ENCODE measurements at regions not wholly inside any gene's neighbourhood (a gene's known extent, or its start where the extent isn't known, plus 50 kb on each side); places are given as distances from the start of the nearest gene placed in this dataset.

DNA sequence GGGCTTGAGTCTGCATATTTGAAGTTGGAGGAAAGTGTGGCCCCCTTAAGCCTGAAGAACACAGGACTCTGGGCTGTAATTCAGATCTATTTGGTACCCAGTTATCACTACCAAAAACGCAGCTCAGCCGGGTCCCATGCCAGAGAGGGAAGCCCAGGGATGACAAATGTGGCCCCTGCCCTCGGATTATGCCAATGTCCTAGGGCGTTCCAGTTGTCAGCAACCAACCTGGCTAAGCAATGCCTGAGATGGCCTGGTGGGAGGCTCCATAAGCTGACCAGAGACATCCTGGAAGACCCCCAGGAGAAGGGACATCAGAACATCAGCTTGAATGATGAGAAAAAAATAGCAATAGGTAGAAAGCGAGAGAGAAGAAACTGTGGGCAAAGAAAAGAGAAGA is 79.6 kb upstream of the UQCRFS1 start:
- DNase-seq (ENCODE audit: low read depth in 3 of 3), result no peak

DNA sequence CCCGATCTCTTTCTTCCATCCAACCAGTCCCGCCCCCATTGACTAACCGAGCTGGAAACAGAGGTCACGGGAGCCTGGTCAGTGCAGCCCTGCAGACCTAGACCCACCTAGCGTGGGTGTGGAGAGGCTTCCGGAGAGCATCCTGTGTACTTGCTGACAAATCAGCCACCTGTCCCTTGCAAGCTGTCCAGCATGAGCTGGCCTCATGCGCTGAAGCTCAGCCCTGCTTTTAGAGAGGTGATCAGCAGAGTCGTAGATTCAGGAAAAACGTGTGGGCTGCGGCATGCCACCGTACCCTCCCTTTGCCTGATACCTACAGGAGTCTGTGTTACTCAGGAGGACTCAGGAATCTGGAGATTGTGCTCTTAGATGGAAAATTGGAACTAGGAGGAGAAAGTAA is 80.3 kb upstream of the UQCRFS1 start:
- no peak for DNase-seq (ENCODE audit: low read depth in 3 of 3)

DNA sequence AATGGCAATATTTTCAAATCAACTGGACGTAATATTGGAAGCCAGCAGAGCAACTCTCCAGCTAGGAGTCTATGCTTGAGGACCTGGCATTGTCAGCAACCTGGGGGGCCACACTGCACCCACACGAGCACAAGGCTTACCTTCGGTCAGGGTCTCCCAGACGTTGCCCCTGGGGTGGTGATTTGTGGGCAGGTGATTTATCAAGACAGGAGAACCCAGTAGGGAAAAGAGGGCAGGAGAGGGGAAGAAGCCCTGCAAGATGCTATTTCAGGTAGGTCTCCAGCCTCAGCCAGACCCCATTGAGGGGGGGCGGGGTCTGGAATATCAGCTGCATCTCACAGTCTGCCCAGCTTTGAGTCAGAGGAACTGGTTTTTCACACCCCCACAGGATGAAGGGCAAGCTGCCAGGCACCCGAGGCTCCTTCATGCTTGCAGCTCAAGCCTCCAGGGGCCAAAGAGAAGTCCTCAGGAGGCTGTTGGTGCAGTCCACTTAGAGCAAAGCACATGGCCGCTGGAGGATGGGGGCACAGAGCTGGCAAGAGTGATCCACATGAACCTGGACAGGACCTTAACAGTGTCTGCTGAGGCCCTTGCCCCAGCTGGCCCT is 80.9 kb upstream of the UQCRFS1 start:
- no peak for DNase-seq (ENCODE audit: low read depth in 3 of 3)

DNA sequence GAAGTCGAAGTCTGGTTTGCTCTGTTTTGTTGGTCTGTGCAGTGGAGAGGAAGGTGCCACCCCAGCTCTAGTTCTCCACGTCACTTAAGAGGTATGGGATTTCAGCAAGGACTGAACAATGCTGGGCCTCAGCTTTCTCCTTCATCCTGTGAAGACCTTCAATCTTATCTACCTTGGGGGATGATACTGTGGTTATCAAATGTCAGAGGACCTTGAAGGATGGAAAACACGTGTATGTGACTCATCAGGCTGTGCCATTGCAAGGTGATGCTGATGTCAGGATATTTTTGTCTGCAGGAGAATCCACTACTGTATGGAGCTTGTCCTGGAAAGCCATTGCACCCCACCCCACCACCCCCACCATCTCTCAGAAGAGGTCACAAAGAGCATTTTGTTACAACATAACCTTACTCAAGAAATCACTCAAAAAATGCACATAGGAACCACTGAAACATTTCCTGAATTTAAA is 81.4 kb upstream of the UQCRFS1 start:
- no peak for DNase-seq (ENCODE audit: low read depth in 3 of 3)

DNA sequence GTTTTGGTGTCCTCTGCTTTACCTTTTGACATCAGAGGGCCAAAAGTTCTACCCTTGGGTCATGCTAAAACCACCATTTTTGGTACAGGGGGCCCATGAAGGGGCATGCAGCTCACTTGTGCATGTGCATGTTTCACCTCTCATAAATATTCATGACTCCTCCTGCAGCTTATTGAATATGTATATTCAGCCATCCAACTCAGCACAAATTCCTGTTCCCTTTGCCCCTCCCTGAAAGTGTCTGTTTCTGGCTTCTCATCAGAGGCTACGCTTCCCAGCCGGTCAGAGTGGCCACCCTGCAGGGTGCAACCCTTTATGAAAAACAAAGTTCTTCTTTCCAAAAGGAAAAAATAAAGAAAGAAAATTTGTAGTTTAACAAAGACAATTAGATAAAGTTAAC is 82.3 kb upstream of the UQCRFS1 start:
- no peak for DNase-seq (ENCODE audit: low read depth in 3 of 3)

DNA sequence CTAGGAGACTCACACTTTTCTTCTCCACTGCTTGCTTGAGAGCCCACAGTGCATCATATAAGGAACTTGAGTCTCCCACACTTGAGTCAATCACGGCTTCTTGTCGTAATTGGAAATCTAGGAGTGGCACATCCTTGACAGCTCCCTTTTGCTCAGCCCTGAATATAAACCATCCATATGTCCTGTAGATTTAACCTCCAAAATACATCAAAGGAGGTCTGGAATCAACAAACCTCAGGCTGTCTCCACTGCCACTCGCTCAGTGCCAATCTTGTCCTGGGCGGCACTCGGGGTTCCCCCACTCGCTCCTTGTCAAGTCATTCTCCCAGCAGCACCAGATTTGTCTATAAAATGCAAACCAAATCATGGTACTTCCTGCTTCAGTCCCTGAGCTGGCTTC is 84.4 kb upstream of the UQCRFS1 start:
- no peak for DNase-seq (ENCODE audit: low read depth in 3 of 3)

DNA sequence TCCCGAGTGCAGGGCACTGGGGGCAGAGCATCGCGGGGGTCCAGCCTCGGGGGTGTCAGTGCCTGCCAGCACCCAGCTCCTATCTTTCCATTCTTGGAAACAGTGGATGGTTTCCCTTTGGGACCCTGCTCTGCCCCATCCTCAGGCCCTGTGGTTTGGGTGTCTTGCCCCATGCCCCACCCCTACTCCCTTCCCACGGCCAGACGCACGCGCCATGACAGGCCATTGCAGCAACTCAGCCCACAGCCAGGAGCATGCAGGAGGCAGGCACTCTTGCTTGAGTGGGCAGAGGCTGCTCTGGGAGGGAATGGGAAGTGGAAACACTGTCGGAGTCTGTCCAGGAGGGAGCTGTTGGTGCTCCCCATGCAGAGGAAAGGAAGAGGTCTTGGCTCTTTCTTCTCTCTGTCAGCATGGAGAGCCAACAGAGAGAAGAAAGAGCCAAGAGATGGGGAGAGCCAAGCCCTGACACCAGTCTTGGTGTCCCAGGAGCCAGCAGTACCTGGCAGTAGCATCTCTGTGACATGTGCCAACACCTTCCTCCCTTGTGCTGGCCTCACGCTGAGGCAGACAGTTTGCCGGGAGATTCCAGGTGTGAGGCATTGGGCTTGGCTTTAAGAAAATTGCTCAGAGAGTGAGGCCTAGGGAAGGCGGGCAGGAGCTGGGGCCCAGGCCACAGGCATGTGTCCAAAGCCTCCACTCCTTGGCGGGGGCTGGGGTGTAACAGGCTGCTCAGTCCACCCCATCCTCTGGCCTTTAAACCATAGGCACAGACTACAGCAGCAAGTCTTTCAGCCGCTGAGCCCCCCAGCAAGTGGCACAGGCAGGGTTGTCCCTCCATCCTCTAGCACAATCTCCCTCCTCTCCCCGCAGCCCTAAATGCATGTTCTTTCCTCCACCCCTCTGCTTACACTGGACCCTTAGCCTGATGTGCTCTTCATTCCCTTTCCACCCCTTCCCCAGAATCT is 86.7 kb upstream of the UQCRFS1 start:
- DNase-seq (ENCODE audit: low read depth in 3 of 3), result no peak

DNA sequence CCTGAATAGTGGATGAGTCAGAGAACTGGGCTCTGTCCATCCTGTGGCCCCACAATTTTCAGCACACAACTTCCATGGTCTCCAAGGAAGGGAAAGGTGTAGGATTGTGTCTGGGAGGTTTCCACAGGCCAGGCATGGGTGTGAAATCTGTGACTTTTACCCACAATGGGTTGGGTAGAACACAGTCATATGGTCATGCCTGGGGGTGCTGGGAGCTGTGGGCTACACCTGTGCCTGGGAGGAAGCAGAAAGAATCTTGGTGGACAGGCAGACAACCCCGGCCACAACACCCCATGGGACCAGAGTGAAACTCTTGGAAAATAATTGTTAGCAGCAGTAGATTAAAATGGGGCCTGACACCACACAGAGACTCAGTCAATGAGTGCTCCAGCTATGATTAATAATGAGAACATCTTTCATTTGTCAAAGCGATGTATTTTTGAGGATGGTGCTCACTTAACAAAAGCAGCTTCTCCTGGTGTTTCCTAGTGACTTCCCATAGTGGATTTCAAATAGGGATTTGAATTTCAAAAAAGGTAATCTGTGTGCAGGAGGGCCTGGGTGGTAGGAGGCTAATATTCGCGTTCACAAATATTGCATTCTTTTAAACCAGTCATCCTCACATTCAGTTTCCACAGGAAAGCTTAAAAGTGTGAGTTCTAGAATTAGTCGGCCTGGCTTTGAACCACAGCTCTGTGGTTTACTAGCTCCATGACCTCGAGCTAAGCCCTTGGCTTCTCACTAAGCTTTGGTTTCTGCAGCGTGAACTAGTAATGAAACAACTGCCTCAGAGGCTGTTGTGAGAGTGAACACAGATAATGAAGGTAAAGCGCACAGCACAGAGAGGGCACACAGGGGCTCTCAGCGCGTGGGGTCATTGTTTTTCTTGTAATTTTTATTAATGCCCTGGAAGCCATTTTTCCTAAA is 89.3 kb upstream of the UQCRFS1 start:
- DNase-seq (ENCODE audit: low read depth in 3 of 3), result no peak

DNA sequence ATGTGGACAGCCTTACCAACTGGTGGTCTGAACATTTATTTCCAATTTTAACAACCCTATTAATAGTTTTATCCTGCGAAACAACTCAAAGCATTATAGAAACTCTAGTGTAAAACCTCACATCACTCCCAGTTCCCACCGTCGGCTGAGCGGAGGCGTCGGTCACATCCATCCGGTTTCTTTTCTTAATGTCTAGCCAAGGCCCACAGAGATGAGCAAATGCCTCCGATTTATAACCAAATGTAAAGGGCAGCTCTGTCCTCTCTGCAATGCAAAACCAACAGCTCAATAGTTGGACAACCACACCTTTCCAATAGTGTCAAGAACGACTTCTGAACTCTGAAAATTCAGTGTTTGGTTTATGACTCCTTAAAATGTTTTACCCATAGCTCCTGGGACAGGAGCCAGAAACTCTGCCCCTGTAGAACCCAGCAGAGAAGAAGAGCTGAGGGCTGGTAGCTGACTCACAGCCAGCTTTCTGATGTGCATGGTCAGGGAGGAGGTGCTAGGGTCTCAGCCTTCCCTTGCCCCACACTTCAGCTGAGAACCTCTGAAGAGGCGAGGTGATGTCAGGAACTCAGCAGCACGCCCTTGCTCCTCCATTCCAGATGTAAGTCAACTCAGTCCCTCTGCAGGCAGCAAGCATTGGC is 90.2 kb upstream of the UQCRFS1 start:
- DNase-seq (ENCODE audit: low read depth in 3 of 3), result no peak

DNA sequence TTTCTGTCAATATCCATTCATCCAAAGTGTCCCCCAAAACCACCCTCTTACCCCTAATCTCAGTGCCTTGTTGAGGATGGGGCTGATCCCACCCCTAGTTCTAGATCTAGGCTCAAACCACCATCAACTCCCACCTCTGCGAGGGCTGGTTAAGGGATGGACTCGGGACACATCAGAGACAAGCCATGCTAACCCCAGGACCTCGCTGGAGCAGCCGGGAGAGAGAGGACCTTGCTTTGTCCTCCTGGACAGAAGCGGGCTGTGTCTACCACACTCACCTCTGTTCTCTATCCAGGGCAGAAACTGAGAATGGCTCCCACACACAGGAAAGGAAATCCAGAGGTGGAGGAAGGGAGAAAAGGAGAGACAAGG is 90.8 kb upstream of the UQCRFS1 start:
- DNase-seq (ENCODE audit: low read depth in 3 of 3), result no peak

DNA sequence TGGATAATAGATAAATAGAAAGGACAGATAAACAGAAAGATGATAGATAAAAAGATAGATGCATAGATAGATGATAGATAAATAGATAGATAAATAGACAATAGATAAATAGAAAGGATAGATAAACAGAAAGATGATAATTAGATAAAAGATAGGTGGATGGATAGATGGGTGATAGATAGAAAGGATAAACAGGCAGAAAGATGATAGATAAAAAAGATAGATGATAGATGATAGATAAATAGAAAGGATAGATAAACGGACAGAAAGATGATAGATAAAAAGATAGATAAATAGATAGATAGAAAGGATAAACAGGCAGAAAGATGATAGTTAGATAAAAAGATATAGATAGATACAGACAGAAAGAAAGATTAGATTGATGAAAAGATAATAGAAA is 92.3 kb upstream of the UQCRFS1 start:
- no peak for DNase-seq (ENCODE audit: low read depth in 3 of 3)

DNA sequence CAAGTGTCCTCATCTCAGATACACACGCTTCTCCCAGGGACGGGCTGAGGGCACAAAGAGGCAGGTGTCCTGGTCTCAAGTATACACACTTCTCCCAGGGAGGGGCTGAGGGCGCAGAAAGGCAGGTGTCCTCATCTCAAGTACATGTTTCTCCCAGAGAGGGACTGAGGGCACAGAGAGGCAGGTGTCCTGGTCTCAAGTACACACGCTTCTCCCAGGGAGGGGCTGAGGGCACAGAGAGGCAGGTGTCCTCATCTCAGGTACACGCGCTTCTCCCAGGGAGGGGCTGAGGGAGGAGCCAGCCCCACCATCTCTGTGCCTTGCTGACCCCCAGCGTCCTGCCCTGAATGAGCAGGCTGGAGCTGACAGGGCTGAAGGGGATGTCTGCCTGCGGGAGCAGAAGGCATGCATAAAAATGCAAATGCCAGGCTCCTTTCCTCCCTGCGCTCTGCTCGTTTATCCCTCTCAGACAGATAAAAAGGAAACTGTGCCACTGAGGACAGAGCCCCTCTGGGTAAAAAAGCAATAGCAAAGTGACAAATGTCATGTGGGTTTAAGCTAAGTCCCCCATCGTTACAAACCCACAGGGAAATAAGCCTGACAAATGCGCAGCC is 96.1 kb upstream of the UQCRFS1 start:
- no peak for DNase-seq (ENCODE audit: low read depth in 3 of 3)

DNA sequence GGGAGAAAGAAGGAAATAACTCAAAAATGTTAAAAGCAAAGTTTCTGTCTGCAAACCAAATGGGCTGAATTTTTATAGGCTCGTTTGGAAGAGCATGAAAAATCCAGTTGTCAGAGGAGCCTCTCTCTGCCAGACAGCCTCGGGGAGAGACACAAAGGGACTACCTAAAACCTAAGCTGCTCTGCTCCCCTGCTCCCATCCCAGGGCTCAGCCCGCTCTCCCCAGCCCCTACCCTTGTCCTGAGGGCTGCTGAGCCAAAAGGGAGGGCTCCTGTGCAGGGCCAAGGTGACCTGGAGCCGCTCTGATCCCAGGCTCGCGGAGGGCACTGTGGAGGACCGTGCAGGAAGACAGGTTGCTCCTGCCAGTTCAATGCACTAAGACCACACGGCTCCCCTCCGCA is 96.7 kb upstream of the UQCRFS1 start:
- DNase-seq (ENCODE audit: low read depth in 3 of 3), result no peak

DNA sequence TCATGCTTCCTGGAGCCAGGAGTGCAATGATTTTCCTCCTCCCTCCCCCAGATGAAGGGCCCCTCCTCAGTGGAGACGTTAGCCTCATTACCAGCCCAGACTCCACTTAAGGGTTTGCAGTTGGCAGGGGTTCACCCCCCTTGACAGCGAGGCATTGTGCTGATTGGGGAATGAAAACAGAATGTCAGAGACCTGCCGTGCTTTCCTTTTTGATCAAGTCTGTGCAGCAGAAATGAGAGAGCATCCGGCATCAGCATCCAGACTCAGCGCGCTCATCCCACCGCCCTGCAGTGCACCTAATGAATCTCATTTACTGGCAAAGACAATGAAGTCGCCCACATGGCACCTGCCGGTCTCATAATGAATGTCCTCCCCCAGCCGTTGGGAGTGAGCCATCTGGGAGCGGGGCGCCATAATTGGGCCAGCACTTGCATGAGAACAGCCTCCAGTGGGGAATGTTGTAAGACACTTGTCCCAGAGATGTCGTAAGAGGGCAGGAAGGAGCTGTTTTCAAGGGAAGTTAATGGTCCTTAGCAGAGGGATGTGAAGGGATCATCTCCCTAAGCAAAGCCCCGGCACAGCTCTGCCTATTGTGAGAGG is 98.3 kb upstream of the UQCRFS1 start:
- no peak for DNase-seq (ENCODE audit: low read depth in 3 of 3)

DNA sequence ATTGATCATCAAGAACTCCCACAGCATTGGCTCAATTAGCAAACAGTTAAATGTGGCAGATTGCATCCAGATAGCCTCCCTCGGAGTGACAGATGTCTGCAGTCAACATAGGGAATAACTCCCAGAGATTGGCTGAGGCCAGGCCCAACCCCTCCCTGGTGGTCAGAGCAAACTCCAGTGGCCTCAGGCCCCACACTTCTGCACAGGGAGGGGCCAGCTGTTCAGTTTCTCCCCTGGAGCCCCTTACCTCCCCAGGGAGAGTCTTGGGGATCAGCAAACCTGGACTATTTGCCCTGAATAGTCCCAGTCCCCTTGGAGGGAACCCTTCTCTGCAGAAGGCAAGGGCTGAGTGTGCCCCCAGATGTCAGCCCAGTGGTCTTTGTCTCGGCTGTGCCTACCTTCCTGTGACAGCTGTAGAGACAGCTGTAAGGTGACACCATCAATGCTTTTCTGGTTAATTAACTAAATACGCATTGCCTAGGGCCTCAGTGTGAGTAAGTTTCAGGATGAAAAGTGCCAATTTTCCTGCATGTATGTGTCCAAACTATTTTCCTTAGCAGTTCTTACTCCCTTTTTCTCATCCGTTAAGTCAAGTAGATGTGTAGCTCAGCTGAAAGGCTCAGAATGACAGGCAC is 102.7 kb upstream of the UQCRFS1 start:
- no peak for DNase-seq (ENCODE audit: low read depth in 3 of 3)

DNA sequence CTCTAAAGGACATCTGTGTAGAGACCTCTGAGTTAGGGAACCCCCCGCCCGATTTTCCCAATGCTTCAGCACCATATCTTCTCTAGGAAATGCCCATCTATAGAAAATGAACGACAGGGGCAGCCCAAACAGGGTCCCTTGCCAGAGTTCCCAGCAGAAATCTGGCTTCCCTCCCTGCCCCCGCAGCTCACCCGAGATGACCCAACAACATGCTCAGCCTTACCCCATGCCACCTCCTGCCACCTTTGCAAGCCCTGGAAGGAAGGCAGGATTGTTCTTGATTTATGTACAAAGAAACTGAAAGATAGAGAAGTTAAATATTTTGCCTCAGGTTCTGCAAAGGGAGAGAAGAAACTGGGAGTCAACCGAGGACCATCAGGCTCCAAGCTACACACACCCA is 105.6 kb upstream of the UQCRFS1 start:
- DNase-seq (ENCODE audit: low read depth in 3 of 3), result no peak

DNA sequence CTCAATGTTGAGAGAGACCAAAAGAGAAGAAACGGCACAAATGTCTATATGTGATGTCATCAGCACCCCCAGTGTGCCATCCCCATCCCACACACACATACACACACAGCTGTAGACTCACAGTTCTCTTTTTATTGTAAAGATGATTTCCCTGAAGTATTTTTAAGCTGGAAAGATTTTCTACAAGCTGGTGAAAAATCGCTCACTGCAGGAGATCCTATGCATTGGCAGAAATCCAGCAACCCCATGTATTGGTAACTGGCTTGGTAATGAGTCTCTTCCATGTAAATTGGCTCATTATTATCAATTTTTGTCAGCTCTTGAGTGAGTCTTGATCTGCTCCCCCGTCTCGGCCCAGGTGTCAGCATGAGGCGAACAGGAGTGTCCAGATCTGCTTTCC is 107.1 kb upstream of the UQCRFS1 start:
- no peak for DNase-seq (ENCODE audit: low read depth in 3 of 3)

DNA sequence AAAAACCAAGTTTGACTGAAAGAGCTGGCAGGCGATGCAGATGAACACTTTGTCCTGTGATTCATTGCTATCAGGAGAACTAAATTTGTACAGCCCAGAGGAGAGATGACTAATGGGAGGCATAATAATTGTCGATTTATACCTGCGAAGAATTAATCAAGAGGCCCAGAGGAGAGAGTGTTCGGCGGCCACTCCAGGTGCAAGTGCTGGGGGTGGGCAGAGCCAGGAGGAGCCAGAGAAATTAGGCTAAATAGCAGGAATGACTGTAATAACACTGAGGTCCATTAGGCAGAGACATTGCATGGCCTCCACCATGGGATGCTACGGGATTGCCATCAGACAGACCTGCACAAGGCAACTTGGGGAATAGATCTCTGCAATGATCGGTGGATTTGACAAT is 107.7 kb upstream of the UQCRFS1 start:
- no peak for DNase-seq (ENCODE audit: low read depth in 3 of 3)

DNA sequence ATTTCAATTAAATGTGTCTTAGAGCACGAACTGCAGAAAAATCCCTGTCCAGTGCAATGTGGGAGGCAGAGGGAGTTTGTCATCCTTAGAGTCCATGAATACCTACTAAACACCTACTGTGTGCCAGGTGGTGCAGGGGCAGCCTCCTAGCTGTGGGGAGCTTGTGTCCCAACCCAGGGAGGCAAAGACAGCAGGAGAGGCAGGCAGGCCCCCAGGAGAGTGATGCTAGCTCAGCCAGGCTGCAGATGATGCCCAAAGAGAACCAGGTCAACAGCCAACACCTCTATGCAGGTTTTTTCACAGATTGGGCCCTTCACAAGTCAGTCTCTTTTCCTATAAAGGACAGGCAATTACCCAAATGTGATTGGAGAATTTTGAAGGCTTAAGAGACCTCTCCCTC is 108.2 kb upstream of the UQCRFS1 start:
- no peak for DNase-seq (ENCODE audit: low read depth in 3 of 3)

DNA sequence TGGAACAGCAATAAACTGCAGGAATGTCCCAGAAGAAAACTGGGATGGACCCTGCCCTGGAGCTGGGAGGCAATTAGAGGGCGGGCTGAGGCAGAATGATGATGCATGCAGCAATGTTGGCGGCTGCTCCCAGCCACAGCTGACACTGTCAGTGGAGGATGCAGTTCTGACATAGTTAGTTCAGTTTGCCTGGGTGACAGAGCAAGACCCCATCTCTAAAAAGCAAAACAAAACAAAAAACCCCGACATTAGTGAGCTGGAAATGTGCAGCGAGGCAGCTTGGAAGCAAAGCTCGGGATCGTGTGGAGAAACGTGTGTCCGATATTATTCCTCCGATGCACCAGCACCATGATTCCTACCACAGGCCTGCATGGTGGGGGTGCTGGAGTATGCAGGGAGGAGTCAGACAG is 110.1 kb upstream of the UQCRFS1 start:
- DNase-seq (ENCODE audit: low read depth in 3 of 3), result no peak
